ENCODE measurements at regions not wholly inside any gene's neighbourhood (a gene's known extent, or its start where the extent isn't known, plus 50 kb on each side); places are given as distances from the start of the nearest gene placed in this dataset.

DNA sequence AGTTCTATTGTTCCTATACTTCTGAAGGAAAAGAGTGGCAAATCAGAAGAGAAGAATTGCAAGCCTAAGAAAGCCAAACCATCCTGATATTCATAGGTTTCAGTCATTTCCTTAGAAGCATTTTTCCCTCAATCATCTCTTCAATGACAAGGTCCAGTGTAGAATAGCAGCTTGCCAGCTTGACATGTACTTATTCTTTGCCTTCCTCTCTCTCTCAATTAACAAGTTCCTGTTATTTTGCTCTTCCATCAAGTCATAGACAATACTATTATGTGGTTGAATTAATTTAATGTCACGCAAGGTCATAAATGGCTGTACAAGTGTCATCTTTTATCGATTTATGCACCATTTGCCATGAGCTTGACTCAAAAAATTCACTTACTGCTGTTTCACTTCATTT is 216.3 kb upstream of the MBL2 start:
- Histone ChIP-seq H3K4me1 (no peaks in the 10 kb centered on the region), H3K27me3 (replicated peaks in 1 of 7) (no peaks in the 10 kb centered on the region), H3K36me3 (no peaks in the 10 kb centered on the region), H3K9me3 (no peaks in the 10 kb centered on the region), H3K4me3 (no peak overlapping the region), H3K27ac (no peak overlapping the region)
- intact Hi-C loops (cut with DNase I; ENCODE audit: low total_unique reads), result no loop called here
- no peak for DNase-seq
- 80 to 89% (median 82%) methylated on average over 2 of the region's 2 CpGs for WGBS, 5 donors
- TF ChIP-seq, protein P1, sequence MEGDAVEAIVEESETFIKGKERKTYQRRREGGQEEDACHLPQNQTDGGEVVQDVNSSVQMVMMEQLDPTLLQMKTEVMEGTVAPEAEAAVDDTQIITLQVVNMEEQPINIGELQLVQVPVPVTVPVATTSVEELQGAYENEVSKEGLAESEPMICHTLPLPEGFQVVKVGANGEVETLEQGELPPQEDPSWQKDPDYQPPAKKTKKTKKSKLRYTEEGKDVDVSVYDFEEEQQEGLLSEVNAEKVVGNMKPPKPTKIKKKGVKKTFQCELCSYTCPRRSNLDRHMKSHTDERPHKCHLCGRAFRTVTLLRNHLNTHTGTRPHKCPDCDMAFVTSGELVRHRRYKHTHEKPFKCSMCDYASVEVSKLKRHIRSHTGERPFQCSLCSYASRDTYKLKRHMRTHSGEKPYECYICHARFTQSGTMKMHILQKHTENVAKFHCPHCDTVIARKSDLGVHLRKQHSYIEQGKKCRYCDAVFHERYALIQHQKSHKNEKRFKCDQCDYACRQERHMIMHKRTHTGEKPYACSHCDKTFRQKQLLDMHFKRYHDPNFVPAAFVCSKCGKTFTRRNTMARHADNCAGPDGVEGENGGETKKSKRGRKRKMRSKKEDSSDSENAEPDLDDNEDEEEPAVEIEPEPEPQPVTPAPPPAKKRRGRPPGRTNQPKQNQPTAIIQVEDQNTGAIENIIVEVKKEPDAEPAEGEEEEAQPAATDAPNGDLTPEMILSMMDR (IDR thresholded peaks at IDR 0.05 in 8 of 11, conservative IDR thresholded peaks at IDR 0.05 in 3 of 11), result no peak
- TF ChIP-seq POLR2A (IDR thresholded peaks at IDR 0.05) (no peak), POLR2AphosphoS5 (IDR thresholded peaks at IDR 0.05) (no peak)

DNA sequence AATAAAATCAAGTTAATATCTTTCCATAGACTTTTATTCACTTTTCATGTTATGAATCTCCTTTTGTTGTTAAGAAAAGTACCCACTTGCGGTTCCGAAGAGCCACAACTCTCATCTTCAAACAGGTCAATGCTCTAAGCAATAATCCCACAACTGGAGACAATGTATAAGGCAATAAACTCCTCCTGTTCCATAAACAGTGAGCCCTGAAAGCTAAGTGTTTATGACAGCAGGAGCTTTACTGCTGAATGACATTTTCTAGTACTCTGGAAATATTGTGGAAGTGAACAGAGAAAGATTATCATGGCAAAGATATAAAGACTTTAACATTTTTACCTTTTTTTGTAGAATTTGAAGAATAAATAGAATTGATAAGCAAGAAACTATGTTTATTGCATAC is 213.5 kb upstream of the MBL2 start:
- H3K4me1 ChIP-seq, result no peaks in the 10 kb centered on the region
- no peak overlapping the region for H3K4me3 ChIP-seq
- no peaks in the 10 kb centered on the region for H3K27me3 ChIP-seq (replicated peaks in 1 of 7)
- TF ChIP-seq POLR2A (IDR thresholded peaks at IDR 0.05) (no peak), POLR2AphosphoS5 (IDR thresholded peaks at IDR 0.05) (no peak)
- TF ChIP-seq, protein P1 (IDR thresholded peaks at IDR 0.05 in 8 of 11, conservative IDR thresholded peaks at IDR 0.05 in 3 of 11), result no peak
- no peaks in the 10 kb centered on the region for H3K9me3 ChIP-seq
- intact Hi-C loops (cut with DNase I; ENCODE audit: low total_unique reads), result no loop called here
- DNase-seq, result no peak
- WGBS, 5 donors, result 68 to 98% (median 89%) methylated on average over 2 of the region's 2 CpGs
- H3K27ac ChIP-seq, result no peak overlapping the region
- H3K36me3 ChIP-seq, result no peaks in the 10 kb centered on the region

- TF ChIP-seq, protein P1 (IDR thresholded peaks at IDR 0.05 in 8 of 11, conservative IDR thresholded peaks at IDR 0.05 in 3 of 11), result no peak
- TF ChIP-seq POLR2A (IDR thresholded peaks at IDR 0.05), result no peak
- TF ChIP-seq POLR2AphosphoS5 (IDR thresholded peaks at IDR 0.05), result no peak
- H3K4me1 ChIP-seq, result no peaks in the 10 kb centered on the region
- intact Hi-C loops (cut with DNase I; ENCODE audit: low total_unique reads), result no loop called here
- DNase-seq, result no peak
- H3K27me3 ChIP-seq (replicated peaks in 1 of 7), result no peaks in the 10 kb centered on the region
- H3K4me3 ChIP-seq, result no peak overlapping the region
- H3K27ac ChIP-seq, result no peak overlapping the region
- no peaks in the 10 kb centered on the region for H3K9me3 ChIP-seq
- no peaks in the 10 kb centered on the region for H3K36me3 ChIP-seq
Observed at GRCh38 chr10:52984169-52984568, 211.6 kb upstream of the MBL2 start.

DNA sequence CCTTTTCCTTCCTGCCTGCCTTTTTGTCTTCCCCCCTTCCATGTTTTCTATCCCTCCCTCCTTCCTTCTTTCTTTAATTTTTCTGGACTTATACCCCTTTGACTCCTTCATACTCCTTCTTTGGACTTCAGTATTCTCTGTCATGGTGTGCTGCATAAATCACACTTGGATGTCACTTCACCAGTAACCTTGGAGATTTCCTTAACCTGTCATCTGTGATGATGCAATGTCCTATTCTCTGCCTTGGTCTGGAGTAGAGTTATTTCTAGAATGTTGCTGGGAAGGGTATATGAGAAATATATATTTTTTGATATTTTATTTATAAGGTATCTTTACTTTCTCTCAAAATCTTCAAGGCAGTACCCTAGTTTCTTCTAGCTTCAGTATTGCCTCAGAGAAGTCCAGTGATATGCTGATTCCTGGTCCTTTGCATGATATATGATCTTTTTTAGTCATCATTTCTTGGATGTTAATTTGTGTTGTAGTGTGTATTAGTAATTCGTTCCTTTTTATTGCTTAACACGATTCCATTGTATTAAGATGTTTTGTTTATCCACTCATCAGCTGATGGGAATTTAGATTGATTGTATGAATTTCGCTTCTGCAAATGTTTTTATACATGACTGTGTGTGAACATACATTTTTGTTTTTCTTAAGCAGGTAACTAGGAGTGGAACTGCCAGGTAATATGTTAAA is 206.9 kb upstream of the MBL2 start:
- DNase-seq, result no peak
- H3K4me1 ChIP-seq, result no peaks in the 10 kb centered on the region
- 66 to 84% (median 76%) methylated on average over 3 of the region's 3 CpGs for WGBS, 5 donors
- intact Hi-C loops (cut with DNase I; ENCODE audit: low total_unique reads), result no loop called here
- H3K9me3 ChIP-seq, result peaks cover 0 to under 1% (median 0%) of the 10 kb centered on the region in 8 donors
- no peaks in the 10 kb centered on the region for H3K36me3 ChIP-seq
- H3K27me3 ChIP-seq (replicated peaks in 1 of 7), result no peaks in the 10 kb centered on the region
- no peak overlapping the region for H3K27ac ChIP-seq
- H3K4me3 ChIP-seq, result no peak overlapping the region
- TF ChIP-seq, protein P1 (IDR thresholded peaks at IDR 0.05 in 8 of 11, conservative IDR thresholded peaks at IDR 0.05 in 3 of 11), result no peak
